MM.1S (cell line): ENCODE measurements at regions not wholly inside any gene's neighbourhood (a gene's known extent, or its start where the extent isn't known, plus 50 kb on each side); places are given as distances from the start of the nearest gene placed in this dataset.

ENCODE experiments used
- DNase-seq: peaks from one replicate; pipeline ENCODE4 v3.0.0-alpha.2; 2015
- H2AFZ ChIP-seq: fragments of 300-600 bp; sonication (generic); 2 replicates; pipeline ENCODE4 v1.6.0; 2016; ENCODE audit warnings: antibody characterized with exemption, low read length
- H3F3A ChIP-seq: fragments of 300-600 bp; sonication (generic); 2 replicates; pipeline ENCODE4 v1.6.1; 2016; ENCODE audit warnings: mild to moderate bottlenecking, antibody characterized with exemption, low read length, moderate library complexity, mixed read lengths; ENCODE audit not compliant: insufficient read depth
- H3K27ac ChIP-seq: fragments of 300-600 bp; sonication (generic); 2 replicates; pipeline ENCODE4 v1.5.1; 2016; ENCODE audit warnings: mild to moderate bottlenecking, low read length
- H3K27me3 ChIP-seq: fragments of 300-600 bp; sonication (generic); replicated peaks from 2 replicates; pipeline ENCODE4 v1.6.0; 2016; ENCODE audit warnings: low read length; ENCODE audit not compliant: insufficient read depth
- H3K36me3 ChIP-seq: fragments of 300-600 bp; sonication (generic); replicated peaks from 2 replicates; pipeline ENCODE4 v1.6.1; 2016; ENCODE audit warnings: mild to moderate bottlenecking, low read length, mixed read lengths; ENCODE audit not compliant: insufficient read depth
- H3K4me1 ChIP-seq: fragments of 300-600 bp; sonication (generic); 2 replicates; pipeline ENCODE4 v1.6.1; 2016; ENCODE audit warnings: low read length, mixed read lengths
- H3K4me2 ChIP-seq: fragments of 300-600 bp; sonication (generic); 2 replicates; pipeline ENCODE4 v1.6.0; 2016; ENCODE audit warnings: low read depth, low read length
- H3K4me3 ChIP-seq: fragments of 300-600 bp; sonication (generic); 2 replicates; pipeline ENCODE4 v1.5.1; 2016; ENCODE audit warnings: low read length, mixed read lengths
- H3K79me2 ChIP-seq: fragments of 300-600 bp; sonication (generic); 2 replicates; pipeline ENCODE4 v1.6.1; 2016; ENCODE audit warnings: mixed run types, low read length, mixed read lengths
- H3K9ac ChIP-seq: fragments of 300-600 bp; sonication (generic); 2 replicates; pipeline ENCODE4 v1.6.1; 2016; ENCODE audit warnings: low read length, mixed read lengths
- H3K9me2 ChIP-seq: fragments of 300-600 bp; sonication (generic); replicated peaks from 2 replicates; pipeline ENCODE4 v1.6.1; 2016; ENCODE audit warnings: mild to moderate bottlenecking, low read length, mixed read lengths; ENCODE audit not compliant: insufficient read depth
- H3K9me3 ChIP-seq: fragments of 300-600 bp; sonication (generic); replicated peaks from 2 replicates; pipeline ENCODE4 v1.6.1; 2016; ENCODE audit warnings: mild to moderate bottlenecking, low read length, mixed read lengths; ENCODE audit not compliant: insufficient read depth
- H4K20me1 ChIP-seq: fragments of 300-600 bp; sonication (generic); 2 replicates; pipeline ENCODE4 v1.6.1; 2016; ENCODE audit warnings: mild to moderate bottlenecking, low read length, moderate library complexity, mixed read lengths; ENCODE audit not compliant: insufficient read depth
- EZH2 ChIP-seq: fragments of 300-600 bp; sonication (generic); optimal IDR thresholded peaks from 2 replicates; pipeline ENCODE3; 2017; ENCODE audit warnings: low read depth, mild to moderate bottlenecking, antibody characterized with exemption, low read length, mixed read lengths
- EZH2phosphoT487 ChIP-seq: fragments of 300-600 bp; sonication (generic); IDR thresholded peaks from 2 replicates; pipeline ENCODE4 v1.6.1; 2018; ENCODE audit warnings: antibody characterized with exemption, low read length
- TF ChIP-seq, protein P1 (sequence below): fragments of 300-600 bp; sonication (generic); IDR thresholded peaks from 2 replicates; pipeline ENCODE4 v1.5.1; 2016; ENCODE audit warnings: antibody characterized with exemption, low read length, mixed read lengths

DNA sequence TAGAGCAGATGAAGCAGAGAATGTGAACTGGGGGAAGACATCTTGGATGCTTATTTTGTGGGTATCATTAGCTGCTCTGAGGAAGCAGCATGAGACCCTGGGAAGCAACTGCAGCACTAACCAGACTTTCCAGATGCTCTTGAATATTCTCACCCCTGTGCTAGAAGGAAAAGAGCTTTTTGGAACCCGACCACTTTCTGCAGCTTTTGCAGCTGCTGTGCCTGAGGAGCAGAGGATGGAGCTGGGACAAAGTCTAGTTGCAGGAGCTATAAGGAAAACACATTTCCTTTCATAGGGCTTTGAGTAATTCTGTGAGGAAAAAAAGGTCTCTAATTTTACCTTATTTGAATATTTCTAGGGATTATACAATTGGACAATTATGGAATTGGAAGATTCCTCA is 369.7 kb downstream of the CD109 start:
- H3K9me3 ChIP-seq = no peaks in the 10 kb centered on the region
- no peak overlapping the region for H3K4me3 ChIP-seq
- no peak overlapping the region for H2AFZ ChIP-seq
- no peak overlapping the region for H3K9ac ChIP-seq
- no peak overlapping the region for H3K4me2 ChIP-seq
- DNase-seq = no peak
- no peaks in the 10 kb centered on the region for H3K79me2 ChIP-seq
- no peaks in the 10 kb centered on the region for H3K27me3 ChIP-seq
- H3K9me2 ChIP-seq = no peaks in the 10 kb centered on the region
- no peaks in the 10 kb centered on the region for H3K4me1 ChIP-seq
- no peaks in the 10 kb centered on the region for H3F3A ChIP-seq
- H3K36me3 ChIP-seq = no peaks in the 10 kb centered on the region
- no peak for TF ChIP-seq EZH2
- no peak for TF ChIP-seq EZH2phosphoT487
- TF ChIP-seq, protein P1, sequence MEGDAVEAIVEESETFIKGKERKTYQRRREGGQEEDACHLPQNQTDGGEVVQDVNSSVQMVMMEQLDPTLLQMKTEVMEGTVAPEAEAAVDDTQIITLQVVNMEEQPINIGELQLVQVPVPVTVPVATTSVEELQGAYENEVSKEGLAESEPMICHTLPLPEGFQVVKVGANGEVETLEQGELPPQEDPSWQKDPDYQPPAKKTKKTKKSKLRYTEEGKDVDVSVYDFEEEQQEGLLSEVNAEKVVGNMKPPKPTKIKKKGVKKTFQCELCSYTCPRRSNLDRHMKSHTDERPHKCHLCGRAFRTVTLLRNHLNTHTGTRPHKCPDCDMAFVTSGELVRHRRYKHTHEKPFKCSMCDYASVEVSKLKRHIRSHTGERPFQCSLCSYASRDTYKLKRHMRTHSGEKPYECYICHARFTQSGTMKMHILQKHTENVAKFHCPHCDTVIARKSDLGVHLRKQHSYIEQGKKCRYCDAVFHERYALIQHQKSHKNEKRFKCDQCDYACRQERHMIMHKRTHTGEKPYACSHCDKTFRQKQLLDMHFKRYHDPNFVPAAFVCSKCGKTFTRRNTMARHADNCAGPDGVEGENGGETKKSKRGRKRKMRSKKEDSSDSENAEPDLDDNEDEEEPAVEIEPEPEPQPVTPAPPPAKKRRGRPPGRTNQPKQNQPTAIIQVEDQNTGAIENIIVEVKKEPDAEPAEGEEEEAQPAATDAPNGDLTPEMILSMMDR = no peak
- H4K20me1 ChIP-seq = no peaks in the 10 kb centered on the region
- no peak overlapping the region for H3K27ac ChIP-seq

- no peak overlapping the region for H3K27ac ChIP-seq
- H3K9me2 ChIP-seq = no peaks in the 10 kb centered on the region
- H3K9me3 ChIP-seq = no peaks in the 10 kb centered on the region
- no peaks in the 10 kb centered on the region for H3K79me2 ChIP-seq
- no peak overlapping the region for H3K4me3 ChIP-seq
- no peak overlapping the region for H2AFZ ChIP-seq
- no peak overlapping the region for H3K4me2 ChIP-seq
- no peaks in the 10 kb centered on the region for H4K20me1 ChIP-seq
- H3K36me3 ChIP-seq = no peaks in the 10 kb centered on the region
- H3F3A ChIP-seq = no peaks in the 10 kb centered on the region
- no peaks in the 10 kb centered on the region for H3K27me3 ChIP-seq
- no peaks in the 10 kb centered on the region for H3K4me1 ChIP-seq
- DNase-seq = no peak
- TF ChIP-seq, protein P1 = no peak
- H3K9ac ChIP-seq = no peak overlapping the region
Observed at GRCh38 chr6:74063391-74063790, 367.4 kb downstream of the CD109 start.

- DNase-seq = no peak
- Histone ChIP-seq H3K9me3 (no peaks in the 10 kb centered on the region), H3K27ac (no peak overlapping the region), H3K27me3 (no peaks in the 10 kb centered on the region), H3K79me2 (no peaks in the 10 kb centered on the region), H3K4me3 (no peak overlapping the region), H3K9me2 (no peaks in the 10 kb centered on the region), H3K4me2 (no peak overlapping the region), H3K4me1 (no peaks in the 10 kb centered on the region), H4K20me1 (no peaks in the 10 kb centered on the region), H3K36me3 (no peaks in the 10 kb centered on the region), H3K9ac (no peak overlapping the region), H3F3A (no peaks in the 10 kb centered on the region), H2AFZ (no peak overlapping the region)
- TF ChIP-seq EZH2 (no peak), EZH2phosphoT487 (no peak)
- TF ChIP-seq, protein P1 = no peak
Observed at GRCh38 chr6:74061201-74061600, 365.2 kb downstream of the CD109 start.

- no peak for DNase-seq
- H3K27me3 ChIP-seq = no peaks in the 10 kb centered on the region
- H3K9me2 ChIP-seq = no peaks in the 10 kb centered on the region
- no peak overlapping the region for H3K4me2 ChIP-seq
- no peak overlapping the region for H3K9ac ChIP-seq
- no peaks in the 10 kb centered on the region for H3K79me2 ChIP-seq
- no peaks in the 10 kb centered on the region for H3K4me1 ChIP-seq
- no peak overlapping the region for H3K4me3 ChIP-seq
- no peaks in the 10 kb centered on the region for H3F3A ChIP-seq
- H3K9me3 ChIP-seq = no peaks in the 10 kb centered on the region
- TF ChIP-seq EZH2 (no peak), EZH2phosphoT487 (no peak)
- TF ChIP-seq, protein P1 = no peak
- no peaks in the 10 kb centered on the region for H4K20me1 ChIP-seq
- no peaks in the 10 kb centered on the region for H3K36me3 ChIP-seq
- no peak overlapping the region for H3K27ac ChIP-seq
- H2AFZ ChIP-seq = no peak overlapping the region
Observed at GRCh38 chr6:74060354-74060753, 364.4 kb downstream of the CD109 start.
